HG03432 (cell line): ENCODE measurements at regions not wholly inside any gene's neighbourhood (a gene's known extent, or its start where the extent isn't known, plus 50 kb on each side); places are given as distances from the start of the nearest gene placed in this dataset.
"Not testable (repeated sequence)": the region's sequence is repeated elsewhere in the genome, so short reads cannot be mapped to it uniquely, and the experiment has no call there.

Experiments
- ATAC-seq: cut with Tn5 transposase; IDR thresholded peaks from one replicate; pipeline ENCODE4 v1.9.1; 2021; ENCODE audit warnings: mild to moderate bottlenecking, moderate library complexity; ENCODE audit not compliant: unreplicated experiment

- no peak for ATAC-seq
Observed at GRCh38 chr11:95652002-95652472, 137.5 kb downstream of the FAM76B start.

GRCh38 chr11:95650276-95650675 lies 139.3 kb downstream of the FAM76B start:
- no peak for ATAC-seq

DNA sequence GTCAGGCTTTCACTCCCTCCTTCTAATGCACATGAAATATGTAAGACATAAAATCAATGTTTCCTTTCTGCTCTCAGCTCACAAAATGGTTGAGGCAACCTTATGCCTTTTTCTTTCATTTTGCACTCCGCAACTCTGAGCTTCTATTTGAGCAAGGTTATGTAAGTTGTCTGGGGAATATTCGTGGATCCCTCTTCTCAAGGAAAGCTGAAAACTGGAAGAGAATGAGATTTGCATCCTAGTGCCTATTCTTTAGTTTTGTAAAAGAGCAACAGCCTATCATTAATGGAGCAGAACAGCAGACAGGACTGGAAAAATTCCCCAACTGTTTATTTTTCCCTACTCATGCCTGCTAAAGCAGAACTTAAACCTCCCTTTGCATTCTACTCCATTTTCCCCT lies 141.7 kb downstream of the FAM76B start:
- ATAC-seq = no peak

DNA sequence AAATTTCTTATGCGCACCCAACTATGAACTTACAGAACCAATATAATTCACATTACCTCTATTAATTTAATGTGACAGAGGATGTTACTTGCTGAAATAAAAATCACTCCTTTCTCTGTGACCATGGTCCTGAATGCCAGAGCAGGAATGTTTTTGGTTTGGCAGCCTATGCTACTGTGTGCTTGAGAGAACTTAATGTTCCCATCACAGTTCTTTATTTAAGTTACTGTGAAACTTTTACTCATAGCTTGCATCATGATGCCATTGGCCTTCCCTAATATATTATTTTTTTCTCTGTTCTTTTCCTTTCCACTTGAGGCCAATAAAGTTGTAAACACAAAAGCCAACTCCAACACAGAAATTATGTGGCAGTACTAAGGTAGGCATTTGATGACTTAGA lies 142.2 kb downstream of the FAM76B start:
- ATAC-seq = no peak

GRCh38 chr11:95641495-95641894 lies 148.1 kb downstream of the FAM76B start:
- ATAC-seq = peak; percentile 100

- no peak for ATAC-seq
Observed at GRCh38 chr11:95638501-95638900, 151.1 kb downstream of the FAM76B start.

DNA sequence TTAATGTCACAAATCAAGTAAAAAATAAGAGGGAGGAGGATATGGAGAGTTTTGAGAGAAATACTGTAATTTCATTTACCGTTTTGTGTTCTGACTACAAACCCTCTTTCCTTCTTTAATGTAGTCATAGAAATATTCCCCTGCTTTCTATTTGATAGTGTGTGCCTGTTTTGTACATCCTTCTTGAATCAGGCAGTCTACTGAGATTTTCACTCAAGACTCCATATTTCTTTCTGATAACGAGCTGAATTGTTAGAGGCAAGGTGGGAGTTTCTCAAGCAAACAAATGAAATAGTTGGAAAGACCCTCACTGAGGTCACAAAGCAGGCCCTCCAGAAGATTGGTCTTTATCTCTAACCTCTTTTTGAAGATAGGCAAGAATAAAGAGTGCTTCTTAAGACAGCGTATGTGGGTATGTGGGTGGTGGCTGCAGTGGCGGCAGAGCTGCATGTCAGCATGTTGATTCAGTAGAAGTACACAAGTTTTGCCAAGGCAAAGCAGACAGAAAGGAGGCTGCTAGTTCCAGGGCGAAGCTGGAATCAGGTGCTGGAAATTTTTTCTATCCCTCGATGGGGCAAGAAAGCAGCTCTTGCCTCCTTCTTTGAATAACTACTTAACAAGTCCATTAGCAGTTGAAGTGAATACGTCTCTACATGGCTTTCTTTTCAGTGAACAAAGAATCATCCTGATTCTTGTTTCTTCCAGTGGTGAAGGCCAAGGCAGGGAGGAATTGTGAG lies 164.2 kb downstream of the FAM76B start:
- ATAC-seq = no peak

DNA sequence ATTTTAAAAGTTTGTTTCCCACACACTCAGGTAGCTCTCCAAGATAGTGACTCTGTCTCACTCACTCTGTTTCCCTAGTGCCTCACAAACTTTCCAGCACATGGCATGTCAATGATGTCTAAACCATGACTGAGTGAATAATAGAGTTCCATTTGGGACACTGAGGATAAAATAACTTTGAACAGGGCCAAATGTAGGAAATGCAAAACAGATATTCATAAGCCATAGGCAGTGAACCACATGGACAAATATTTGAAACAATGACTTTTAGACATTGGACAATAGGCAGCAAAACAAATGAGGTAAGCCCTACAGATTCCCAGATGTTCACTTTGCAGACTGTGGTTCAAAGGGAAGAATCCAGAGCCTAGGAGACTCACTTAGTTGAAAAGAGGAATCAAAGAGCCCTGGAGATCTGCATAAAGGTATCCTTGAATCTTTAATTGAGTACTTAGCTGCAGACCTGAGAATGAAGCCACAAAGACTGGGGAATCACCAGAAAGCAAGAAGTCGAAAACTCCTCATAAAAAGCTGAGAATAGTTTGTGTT lies 173.3 kb downstream of the FAM76B start:
- ATAC-seq = no peak

DNA sequence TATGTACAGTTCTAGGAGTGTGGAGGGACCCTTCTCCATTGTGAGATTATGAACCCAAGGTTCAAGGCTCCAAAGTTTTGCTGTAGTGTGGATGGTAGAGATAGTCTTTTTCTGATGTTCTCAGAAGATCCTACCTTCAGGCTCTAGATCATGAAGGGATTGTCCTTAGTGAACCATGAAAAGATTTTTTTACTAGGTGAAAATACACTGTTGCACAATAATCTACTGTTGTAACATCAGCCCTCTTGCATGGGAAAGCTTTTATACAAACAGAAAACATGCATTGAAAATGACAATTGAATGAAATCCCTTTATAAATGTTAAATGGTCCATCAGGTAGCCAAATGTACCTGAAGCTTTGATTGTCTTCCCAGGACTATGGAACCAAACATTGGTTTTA lies 177.8 kb downstream of the FAM76B start:
- ATAC-seq = no peak

GRCh38 chr11:95610185-95610584 lies 179.4 kb downstream of the FAM76B start:
- not testable (repeated sequence) for ATAC-seq

- ATAC-seq = no peak
Observed at GRCh38 chr11:95608093-95608492, 181.5 kb downstream of the FAM76B start.

DNA sequence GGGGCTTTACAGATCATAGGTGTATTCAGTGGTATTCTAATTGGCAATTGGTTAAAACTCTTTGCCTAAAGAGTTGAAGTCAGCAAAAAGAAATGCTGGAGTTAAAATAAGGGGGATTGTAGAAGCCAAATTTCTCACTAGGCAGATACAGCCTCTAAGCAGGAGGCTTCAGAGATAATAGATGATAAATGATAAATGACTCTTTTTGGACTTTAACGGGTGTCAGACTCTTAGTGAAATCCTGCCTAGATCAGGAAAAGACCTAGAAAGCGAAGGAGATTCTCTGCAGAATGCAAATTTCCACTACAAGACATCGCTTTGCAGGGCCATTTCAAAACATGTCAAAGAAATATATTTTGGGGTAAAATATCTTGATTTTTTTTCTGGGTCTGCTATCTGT lies 182.8 kb downstream of the FAM76B start:
- no peak for ATAC-seq

DNA sequence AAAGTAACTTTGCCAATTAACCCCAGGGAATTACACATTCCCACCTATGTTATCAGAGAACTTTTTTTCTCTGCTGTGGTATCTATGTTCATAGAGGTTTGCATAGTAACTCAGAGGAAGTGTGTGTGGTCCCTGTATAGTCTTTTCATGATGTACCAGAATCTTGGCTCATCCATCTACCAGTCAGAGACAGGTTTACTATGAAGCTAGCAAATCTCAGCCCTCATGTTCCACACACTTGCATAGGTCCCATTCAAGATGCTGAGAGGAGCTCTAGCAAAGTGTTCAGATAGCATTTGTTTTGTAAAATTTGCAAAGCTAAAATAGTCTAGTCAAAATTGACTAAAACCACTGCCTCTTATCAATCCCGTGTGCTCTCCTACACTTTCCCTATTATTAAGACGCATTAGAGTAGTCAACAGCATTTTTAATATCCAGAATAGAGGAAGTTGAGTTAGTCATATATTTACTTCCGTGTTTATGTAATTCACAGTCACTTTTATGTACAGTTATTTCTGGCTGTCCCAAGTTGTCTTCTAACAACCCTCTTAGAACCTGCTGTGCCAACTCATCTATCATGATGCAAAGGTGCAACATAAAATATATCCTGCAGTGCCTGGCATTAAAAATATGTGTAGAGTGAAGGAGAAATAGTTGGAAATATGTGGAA lies 184.2 kb downstream of the FAM76B start:
- ATAC-seq = peak; percentile 45

DNA sequence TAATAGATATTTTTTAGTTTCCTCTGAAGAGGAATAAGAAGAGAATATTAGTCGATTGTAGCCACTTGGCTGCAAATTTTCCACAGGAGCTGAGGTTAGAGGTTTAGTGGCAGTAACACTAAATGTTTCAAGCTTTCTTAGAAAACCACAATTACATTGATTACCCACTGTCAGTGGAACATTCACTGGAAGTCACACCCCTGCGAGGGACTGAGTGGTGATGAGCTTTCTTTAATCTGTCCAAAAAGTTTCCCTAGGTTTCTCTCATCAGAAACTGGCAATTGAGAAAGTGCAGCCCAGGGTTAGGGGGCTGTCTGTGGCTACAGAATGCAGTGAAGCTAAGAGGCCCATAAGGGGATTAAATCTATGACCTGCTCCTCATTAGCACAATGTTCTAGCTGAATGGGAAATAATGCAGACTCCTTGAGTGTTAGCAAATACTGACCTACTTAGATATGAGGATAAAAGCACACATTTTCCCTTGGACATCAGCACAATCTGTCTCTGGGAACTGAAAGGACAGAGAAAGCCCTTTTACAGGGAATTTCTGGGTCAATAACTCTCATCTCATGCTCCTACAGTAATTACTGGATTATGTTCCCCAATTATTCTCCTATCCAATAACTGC lies 189.5 kb downstream of the FAM76B start:
- no peak for ATAC-seq

DNA sequence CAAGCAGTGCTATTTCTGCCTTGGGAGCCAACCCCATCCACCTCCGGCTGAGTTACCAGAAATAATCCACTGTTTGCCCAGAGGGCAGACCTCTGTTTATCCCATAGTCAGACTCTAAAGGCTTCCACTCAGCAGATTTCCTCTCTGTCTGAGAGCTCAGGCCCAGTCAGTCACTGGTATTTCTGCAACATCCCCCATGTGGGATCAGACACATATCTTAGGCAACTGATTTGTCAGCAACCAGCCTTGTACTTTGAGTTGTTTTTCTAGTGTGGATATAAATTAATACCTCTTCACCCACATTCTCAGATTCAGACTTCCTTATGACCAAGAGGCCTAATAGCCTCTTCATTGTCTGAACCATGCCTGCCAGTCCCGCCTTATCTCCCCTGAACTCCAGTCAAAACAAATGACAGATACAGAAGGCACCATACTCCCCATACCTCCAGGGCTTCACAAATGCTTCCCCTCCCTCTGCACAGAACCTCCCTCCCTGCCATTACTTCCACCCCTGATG lies 193.6 kb downstream of the FAM76B start:
- no peak for ATAC-seq

DNA sequence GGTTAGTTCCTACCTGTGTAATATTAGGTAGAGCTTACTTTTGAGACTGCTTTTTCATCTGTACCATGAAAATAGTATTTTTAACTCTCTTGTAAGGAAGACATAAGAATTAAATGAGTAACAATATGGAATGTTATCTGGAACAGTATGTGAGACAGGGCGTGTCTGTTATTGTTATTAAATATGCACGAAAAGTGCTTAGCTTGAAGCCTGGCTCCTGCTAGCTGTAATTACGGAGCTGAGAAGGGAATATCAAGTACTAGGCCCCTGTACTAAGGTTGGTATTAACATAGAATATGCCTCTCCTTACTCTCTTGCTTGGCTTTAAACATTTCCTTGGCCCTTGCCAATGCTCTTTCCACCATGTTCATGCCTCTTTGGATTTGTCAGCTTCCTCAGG lies 194.0 kb downstream of the FAM76B start:
- ATAC-seq = no peak

DNA sequence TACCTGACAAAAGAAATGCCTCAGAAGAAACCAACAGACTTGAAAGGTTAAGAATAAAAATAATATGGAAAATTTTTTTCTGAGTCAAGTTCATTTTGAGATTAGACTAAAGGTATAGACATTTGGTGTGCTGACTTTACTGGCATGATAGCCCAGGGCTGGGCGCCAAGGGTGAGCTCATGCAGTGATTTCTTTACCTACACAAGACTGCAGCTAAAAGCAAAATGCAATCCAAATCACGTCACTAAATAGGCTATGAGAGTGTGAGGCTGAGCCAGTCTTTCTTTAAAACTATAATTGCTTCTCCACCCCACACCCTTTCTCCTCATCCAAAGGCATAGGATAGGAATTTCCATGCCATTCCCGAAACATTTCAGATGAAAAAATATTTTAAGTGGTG lies 196.5 kb downstream of the FAM76B start:
- no peak for ATAC-seq

GRCh38 chr11:95592471-95592870 lies 197.1 kb downstream of the FAM76B start:
- no peak for ATAC-seq

DNA sequence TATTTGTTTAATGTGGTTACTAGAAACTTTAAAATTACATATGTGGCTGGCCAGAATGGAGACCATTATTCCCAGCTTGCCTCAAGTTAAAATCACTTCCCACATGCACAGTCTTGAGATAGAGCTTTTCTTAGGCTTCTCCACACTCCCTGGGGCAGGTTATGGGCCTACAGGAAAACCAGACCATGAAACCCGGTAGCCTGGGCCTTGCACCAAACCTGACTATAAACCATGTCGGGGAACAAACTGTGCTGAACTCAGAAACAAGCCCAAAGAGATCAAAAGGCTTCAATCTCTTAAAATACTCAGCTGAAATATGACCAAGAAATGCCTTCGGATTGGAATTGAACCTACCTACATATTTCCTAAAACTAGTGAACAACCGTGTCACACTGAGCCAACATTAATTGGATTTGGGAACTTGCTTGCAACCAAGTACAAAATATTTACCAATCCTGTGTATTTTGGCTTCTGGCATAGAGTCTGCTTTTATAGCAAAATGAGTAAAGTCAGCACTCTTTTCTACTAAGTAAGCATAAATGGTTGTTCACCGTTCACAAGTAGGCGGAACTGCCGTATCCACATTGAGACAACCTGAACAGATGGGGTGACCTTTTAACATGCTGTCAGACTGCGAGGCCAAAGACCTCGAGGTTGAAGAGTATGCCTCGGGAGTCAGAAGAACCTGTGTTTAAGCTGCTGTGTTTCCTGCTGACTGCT lies 199.5 kb downstream of the FAM76B start:
- ATAC-seq = no peak

DNA sequence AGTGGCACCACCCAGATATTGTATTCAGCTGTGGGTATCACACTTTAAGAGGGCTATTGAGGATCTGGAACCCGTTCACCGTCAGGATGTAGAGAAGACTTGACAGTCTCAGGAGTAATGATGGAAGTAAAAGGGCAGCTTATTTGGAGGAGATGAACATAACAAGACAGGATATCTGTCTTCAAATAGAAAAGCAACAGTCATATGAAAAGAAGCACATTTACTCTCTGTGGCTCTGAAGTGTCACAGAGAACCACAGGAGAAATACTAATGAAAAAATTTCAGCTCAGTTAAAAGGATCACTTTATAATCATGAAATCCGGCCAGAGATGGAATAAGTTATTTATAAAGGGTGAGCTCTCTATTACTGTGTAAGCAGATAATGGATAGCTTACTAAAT lies 200.8 kb downstream of the FAM76B start:
- no peak for ATAC-seq

GRCh38 chr11:95586661-95587060 lies 202.9 kb downstream of the FAM76B start:
- ATAC-seq = no peak
